NCI-H2196 (cell line): ENCODE measurements at regions not wholly inside any gene's neighbourhood (a gene's known extent, or its start where the extent isn't known, plus 50 kb on each side); places are given as distances from the start of the nearest gene placed in this dataset.

ENCODE experiments used
- DNase-seq: peaks from one replicate; lab custom pipeline; 2025; ENCODE audit not compliant: unreplicated experiment; lab: John Stamatoyannopoulos, UW

- no peak for DNase-seq
Observed at GRCh38 chr5:14090755-14091154, 52.4 kb upstream of the TRIO start.

GRCh38 chr5:14090290-14090689 lies 52.9 kb upstream of the TRIO start:
- no peak for DNase-seq

- no peak for DNase-seq
Observed at GRCh38 chr5:14089198-14089597, 53.9 kb upstream of the TRIO start.

- DNase-seq, result no peak
Observed at GRCh38 chr5:14086261-14086660, 56.9 kb upstream of the TRIO start.

- no peak for DNase-seq
Observed at GRCh38 chr5:14082973-14083372, 60.2 kb upstream of the TRIO start.

GRCh38 chr5:14082523-14082922 lies 60.6 kb upstream of the TRIO start:
- no peak for DNase-seq

- DNase-seq, result no peak
Observed at GRCh38 chr5:14081791-14082190, 61.4 kb upstream of the TRIO start.

GRCh38 chr5:14078716-14079115 lies 64.4 kb upstream of the TRIO start:
- DNase-seq, result no peak

GRCh38 chr5:14077501-14077900 lies 65.6 kb upstream of the TRIO start:
- DNase-seq, result no peak

GRCh38 chr5:14076561-14076960 lies 66.6 kb upstream of the TRIO start:
- no peak for DNase-seq

GRCh38 chr5:14075937-14076336 lies 67.2 kb upstream of the TRIO start:
- no peak for DNase-seq

- DNase-seq, result no peak
Observed at GRCh38 chr5:14071433-14071832, 71.7 kb upstream of the TRIO start.

GRCh38 chr5:14069021-14069420 lies 74.1 kb upstream of the TRIO start:
- DNase-seq, result no peak

GRCh38 chr5:14068136-14068535 lies 75.0 kb upstream of the TRIO start:
- no peak for DNase-seq

- no peak for DNase-seq
Observed at GRCh38 chr5:14066326-14066725, 76.8 kb upstream of the TRIO start.

GRCh38 chr5:14064841-14065240 lies 78.3 kb upstream of the TRIO start:
- DNase-seq, result no peak

GRCh38 chr5:14063691-14064090 lies 79.5 kb upstream of the TRIO start:
- no peak for DNase-seq

GRCh38 chr5:14063138-14063537 lies 80.0 kb upstream of the TRIO start:
- DNase-seq, result no peak

- DNase-seq, result no peak
Observed at GRCh38 chr5:14062178-14062577, 81.0 kb upstream of the TRIO start.

- no peak for DNase-seq
Observed at GRCh38 chr5:14061106-14061505, 82.0 kb upstream of the TRIO start.

GRCh38 chr5:14060218-14060617 lies 82.9 kb upstream of the TRIO start:
- no peak for DNase-seq

GRCh38 chr5:14059810-14060209 lies 83.3 kb upstream of the TRIO start:
- no peak for DNase-seq

- DNase-seq, result no peak
Observed at GRCh38 chr5:14057289-14057688, 85.9 kb upstream of the TRIO start.

GRCh38 chr5:14056039-14056438 lies 87.1 kb upstream of the TRIO start:
- no peak for DNase-seq
